ENCODE measurements at regions not wholly inside any gene's neighbourhood (a gene's known extent, or its start where the extent isn't known, plus 50 kb on each side); places are given as distances from the start of the nearest gene placed in this dataset.

DNA sequence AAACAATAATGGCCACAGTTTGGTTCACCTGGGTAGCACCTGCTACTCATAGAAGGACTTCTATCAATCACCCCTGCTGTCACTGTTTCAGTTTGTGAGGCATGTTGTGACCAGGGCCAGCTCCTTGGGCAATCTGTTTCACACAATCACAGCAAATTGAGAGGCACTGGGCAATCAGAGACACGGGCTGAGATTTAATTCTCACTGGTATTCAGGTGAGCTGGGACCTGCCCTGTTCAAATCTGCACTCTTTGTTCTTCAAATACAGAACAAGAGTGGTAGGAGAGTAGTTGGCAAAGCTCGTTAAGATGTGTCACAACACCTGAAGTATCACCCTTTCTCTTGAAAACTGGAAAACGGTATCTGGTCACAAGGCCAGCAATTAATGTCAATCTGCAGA is 57.8 kb upstream of the NAP1L1 start:
- H3K9me2 ChIP-seq (replicated peaks; ENCODE audit: insufficient read depth, low read length): no peaks in the 10 kb centered on the region
- H3K4me1 ChIP-seq (ENCODE audit: low read length): peaks cover 15% of the 10 kb centered on the region
- no peaks in the 10 kb centered on the region for H3K79me2 ChIP-seq (ENCODE audit: low read length)
- DNase-seq: no peak
- no peak for TF ChIP-seq EZH2phosphoT487 (IDR thresholded peaks at IDR 0.05; ENCODE audit: low read length)
- no peak for TF ChIP-seq EZH2 (optimal IDR thresholded peaks at IDR 0.05; ENCODE audit: low read depth, low read length)
- TF ChIP-seq, protein P1, sequence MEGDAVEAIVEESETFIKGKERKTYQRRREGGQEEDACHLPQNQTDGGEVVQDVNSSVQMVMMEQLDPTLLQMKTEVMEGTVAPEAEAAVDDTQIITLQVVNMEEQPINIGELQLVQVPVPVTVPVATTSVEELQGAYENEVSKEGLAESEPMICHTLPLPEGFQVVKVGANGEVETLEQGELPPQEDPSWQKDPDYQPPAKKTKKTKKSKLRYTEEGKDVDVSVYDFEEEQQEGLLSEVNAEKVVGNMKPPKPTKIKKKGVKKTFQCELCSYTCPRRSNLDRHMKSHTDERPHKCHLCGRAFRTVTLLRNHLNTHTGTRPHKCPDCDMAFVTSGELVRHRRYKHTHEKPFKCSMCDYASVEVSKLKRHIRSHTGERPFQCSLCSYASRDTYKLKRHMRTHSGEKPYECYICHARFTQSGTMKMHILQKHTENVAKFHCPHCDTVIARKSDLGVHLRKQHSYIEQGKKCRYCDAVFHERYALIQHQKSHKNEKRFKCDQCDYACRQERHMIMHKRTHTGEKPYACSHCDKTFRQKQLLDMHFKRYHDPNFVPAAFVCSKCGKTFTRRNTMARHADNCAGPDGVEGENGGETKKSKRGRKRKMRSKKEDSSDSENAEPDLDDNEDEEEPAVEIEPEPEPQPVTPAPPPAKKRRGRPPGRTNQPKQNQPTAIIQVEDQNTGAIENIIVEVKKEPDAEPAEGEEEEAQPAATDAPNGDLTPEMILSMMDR (IDR thresholded peaks at IDR 0.05; ENCODE audit: low read length): no peak
- H3K9me3 ChIP-seq (replicated peaks; ENCODE audit: insufficient read depth, low read length): no peaks in the 10 kb centered on the region
- no peaks in the 10 kb centered on the region for H4K20me1 ChIP-seq (ENCODE audit: insufficient read depth, low read length)
- H3K4me2 ChIP-seq (ENCODE audit: low read depth, low read length): no peak overlapping the region
- H3K36me3 ChIP-seq (replicated peaks; ENCODE audit: insufficient read depth, low read length): no peaks in the 10 kb centered on the region
- H3K4me3 ChIP-seq (ENCODE audit: low read length): no peak overlapping the region
- no peak overlapping the region for H3K27ac ChIP-seq (ENCODE audit: low read length)
- peaks cover 7% of the 10 kb centered on the region; the same call in 1 of the 2 replicates for H3K27me3 ChIP-seq (replicated peaks; ENCODE audit: insufficient read depth, low read length)
- peaks cover 9% of the 10 kb centered on the region for H3F3A ChIP-seq (ENCODE audit: insufficient read depth, low read length)
- no peak overlapping the region for H3K9ac ChIP-seq (ENCODE audit: low read length)
- H2AFZ ChIP-seq (ENCODE audit: low read length): no peak overlapping the region

DNA sequence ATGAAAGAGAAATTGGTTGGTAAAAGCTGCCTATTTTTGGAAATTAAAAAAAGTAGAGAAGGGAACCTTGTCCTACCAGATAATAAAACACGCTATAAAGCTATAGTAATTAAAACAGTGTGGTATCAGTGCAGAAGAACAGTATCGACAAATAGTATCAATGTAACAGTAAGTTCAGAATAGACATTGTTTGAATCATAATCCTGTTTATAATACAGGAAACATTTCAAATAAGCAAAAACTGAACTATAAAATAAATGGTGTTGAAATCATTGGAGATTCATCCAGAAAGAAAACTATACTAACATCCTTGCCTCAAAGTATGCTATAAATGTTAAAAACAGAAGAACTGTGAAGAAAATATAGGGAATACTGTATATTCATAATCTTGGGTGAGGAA is 54.2 kb upstream of the NAP1L1 start:
- no peak for DNase-seq
- H3K36me3 ChIP-seq (replicated peaks; ENCODE audit: insufficient read depth, low read length): no peaks in the 10 kb centered on the region
- H3F3A ChIP-seq (ENCODE audit: insufficient read depth, low read length): peaks cover 9% of the 10 kb centered on the region
- no peaks in the 10 kb centered on the region for H3K79me2 ChIP-seq (ENCODE audit: low read length)
- TF ChIP-seq EZH2 (optimal IDR thresholded peaks at IDR 0.05; ENCODE audit: low read depth, low read length) (no peak), EZH2phosphoT487 (IDR thresholded peaks at IDR 0.05; ENCODE audit: low read length) (no peak)
- TF ChIP-seq, protein P1 (IDR thresholded peaks at IDR 0.05; ENCODE audit: low read length): no peak
- no peak overlapping the region for H2AFZ ChIP-seq (ENCODE audit: low read length)
- H3K4me1 ChIP-seq (ENCODE audit: low read length): peaks cover 6% of the 10 kb centered on the region; the same call in 1 of the 2 replicates
- no peak overlapping the region for H3K27ac ChIP-seq (ENCODE audit: low read length)
- no peak overlapping the region for H3K4me2 ChIP-seq (ENCODE audit: low read depth, low read length)
- H3K27me3 ChIP-seq (replicated peaks; ENCODE audit: insufficient read depth, low read length): 0 out of 2 replicates have a peak, but pooled peaks cover 7% of the 10 kb centered on the region
- H3K9me2 ChIP-seq (replicated peaks; ENCODE audit: insufficient read depth, low read length): no peaks in the 10 kb centered on the region
- no peaks in the 10 kb centered on the region for H3K9me3 ChIP-seq (replicated peaks; ENCODE audit: insufficient read depth, low read length)
- H4K20me1 ChIP-seq (ENCODE audit: insufficient read depth, low read length): no peaks in the 10 kb centered on the region
- H3K4me3 ChIP-seq (ENCODE audit: low read length): no peak overlapping the region
- H3K9ac ChIP-seq (ENCODE audit: low read length): no peak overlapping the region

DNA sequence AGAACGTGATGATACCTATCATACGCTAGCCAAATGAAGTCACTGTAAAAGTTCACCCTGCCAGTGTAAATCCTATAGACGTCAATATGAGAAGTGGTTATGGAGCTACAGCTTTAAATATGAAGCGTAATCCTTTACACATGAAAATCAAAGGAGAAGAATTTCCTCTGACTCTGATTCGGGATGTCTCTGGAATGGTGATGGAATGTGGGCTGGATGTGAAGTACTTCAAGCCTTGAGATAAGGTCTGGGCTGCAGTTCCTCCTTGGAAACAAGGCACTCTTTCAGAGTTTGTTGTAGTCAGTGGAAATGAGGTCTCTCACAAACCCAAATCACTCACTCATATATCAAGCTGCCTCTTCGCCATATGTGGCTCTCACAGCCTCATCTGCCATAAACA is 53.1 kb upstream of the NAP1L1 start:
- H3K79me2 ChIP-seq (ENCODE audit: low read length): no peaks in the 10 kb centered on the region
- no peaks in the 10 kb centered on the region for H3K9me3 ChIP-seq (replicated peaks; ENCODE audit: insufficient read depth, low read length)
- H3K9ac ChIP-seq (ENCODE audit: low read length): no peak overlapping the region
- no peak overlapping the region for H3K27ac ChIP-seq (ENCODE audit: low read length)
- no peaks in the 10 kb centered on the region for H3K9me2 ChIP-seq (replicated peaks; ENCODE audit: insufficient read depth, low read length)
- H3K4me3 ChIP-seq (ENCODE audit: low read length): no peak overlapping the region
- H3K4me2 ChIP-seq (ENCODE audit: low read depth, low read length): no peak overlapping the region
- H2AFZ ChIP-seq (ENCODE audit: low read length): no peak overlapping the region
- no peaks in the 10 kb centered on the region for H3K36me3 ChIP-seq (replicated peaks; ENCODE audit: insufficient read depth, low read length)
- TF ChIP-seq EZH2 (optimal IDR thresholded peaks at IDR 0.05; ENCODE audit: low read depth, low read length) (no peak), EZH2phosphoT487 (IDR thresholded peaks at IDR 0.05; ENCODE audit: low read length) (no peak)
- TF ChIP-seq, protein P1 (IDR thresholded peaks at IDR 0.05; ENCODE audit: low read length): no peak
- no peaks in the 10 kb centered on the region for H3K4me1 ChIP-seq (ENCODE audit: low read length)
- DNase-seq: no peak
- no peaks in the 10 kb centered on the region for H3F3A ChIP-seq (ENCODE audit: insufficient read depth, low read length)
- no peaks in the 10 kb centered on the region for H4K20me1 ChIP-seq (ENCODE audit: insufficient read depth, low read length)
- H3K27me3 ChIP-seq (replicated peaks; ENCODE audit: insufficient read depth, low read length): 0 out of 2 replicates have a peak, but pooled peaks cover 7% of the 10 kb centered on the region
